ENCODE measurements at regions not wholly inside any gene's neighbourhood (a gene's known extent, or its start where the extent isn't known, plus 50 kb on each side); places are given as distances from the start of the nearest gene placed in this dataset.

DNA sequence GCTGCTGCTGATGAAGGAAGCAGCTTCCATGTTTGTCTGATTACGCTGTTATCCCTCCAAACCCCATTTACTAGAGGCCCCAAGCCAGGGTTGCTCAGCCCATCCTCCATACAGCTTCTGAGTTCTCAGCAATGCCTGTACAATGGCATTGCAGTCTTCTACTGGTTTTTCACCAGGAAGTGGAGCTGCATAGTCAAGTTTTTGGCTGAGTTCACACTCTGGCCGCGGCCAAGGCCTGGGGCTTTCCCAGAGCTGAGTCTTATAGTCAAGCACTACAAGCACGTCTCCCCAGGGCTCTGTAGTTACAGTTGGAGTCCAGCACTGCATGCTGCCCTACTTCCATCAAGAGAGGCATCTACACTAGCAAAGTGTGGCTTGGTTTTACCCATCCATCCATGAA is 182.5 kb downstream of the POU4F1 start:
- H3K4me2 ChIP-seq (ENCODE audit: low read depth, low read length, poor library complexity, severe bottlenecking) = no peak overlapping the region
- H3K36me3 ChIP-seq (ENCODE audit: low read length) = no peaks in the 10 kb centered on the region
- H4K20me1 ChIP-seq (ENCODE audit: low read depth, low read length) = no peaks in the 10 kb centered on the region
- no peak overlapping the region for H3K27ac ChIP-seq (ENCODE audit: low read depth, low read length)
- H3K4me3 ChIP-seq (ENCODE audit: insufficient read depth, low read length, poor library complexity, severe bottlenecking) = no peak overlapping the region
- H3F3A ChIP-seq (ENCODE audit: insufficient read depth) = no peaks in the 10 kb centered on the region
- no peak overlapping the region for H3K9ac ChIP-seq (ENCODE audit: low read length)
- no peaks in the 10 kb centered on the region for H3K9me3 ChIP-seq (ENCODE audit: insufficient read depth, low read length)
- H3K27me3 ChIP-seq (ENCODE audit: low read length) = no peaks in the 10 kb centered on the region
- no peaks in the 10 kb centered on the region for H3K9me2 ChIP-seq (replicated peaks; ENCODE audit: insufficient read depth, low read length)
- no peaks in the 10 kb centered on the region for H3K79me2 ChIP-seq (ENCODE audit: insufficient read depth, low read length)
- TF ChIP-seq, protein P1, sequence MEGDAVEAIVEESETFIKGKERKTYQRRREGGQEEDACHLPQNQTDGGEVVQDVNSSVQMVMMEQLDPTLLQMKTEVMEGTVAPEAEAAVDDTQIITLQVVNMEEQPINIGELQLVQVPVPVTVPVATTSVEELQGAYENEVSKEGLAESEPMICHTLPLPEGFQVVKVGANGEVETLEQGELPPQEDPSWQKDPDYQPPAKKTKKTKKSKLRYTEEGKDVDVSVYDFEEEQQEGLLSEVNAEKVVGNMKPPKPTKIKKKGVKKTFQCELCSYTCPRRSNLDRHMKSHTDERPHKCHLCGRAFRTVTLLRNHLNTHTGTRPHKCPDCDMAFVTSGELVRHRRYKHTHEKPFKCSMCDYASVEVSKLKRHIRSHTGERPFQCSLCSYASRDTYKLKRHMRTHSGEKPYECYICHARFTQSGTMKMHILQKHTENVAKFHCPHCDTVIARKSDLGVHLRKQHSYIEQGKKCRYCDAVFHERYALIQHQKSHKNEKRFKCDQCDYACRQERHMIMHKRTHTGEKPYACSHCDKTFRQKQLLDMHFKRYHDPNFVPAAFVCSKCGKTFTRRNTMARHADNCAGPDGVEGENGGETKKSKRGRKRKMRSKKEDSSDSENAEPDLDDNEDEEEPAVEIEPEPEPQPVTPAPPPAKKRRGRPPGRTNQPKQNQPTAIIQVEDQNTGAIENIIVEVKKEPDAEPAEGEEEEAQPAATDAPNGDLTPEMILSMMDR (IDR thresholded peaks at IDR 0.05; ENCODE audit: insufficient read depth, low read length, poor library complexity, severe bottlenecking) = no peak
- no peak for TF ChIP-seq EZH2phosphoT487 (conservative IDR thresholded peaks at IDR 0.05; ENCODE audit: low read length)
- no peak overlapping the region for H2AFZ ChIP-seq (ENCODE audit: low read depth, low read length, severe bottlenecking)

DNA sequence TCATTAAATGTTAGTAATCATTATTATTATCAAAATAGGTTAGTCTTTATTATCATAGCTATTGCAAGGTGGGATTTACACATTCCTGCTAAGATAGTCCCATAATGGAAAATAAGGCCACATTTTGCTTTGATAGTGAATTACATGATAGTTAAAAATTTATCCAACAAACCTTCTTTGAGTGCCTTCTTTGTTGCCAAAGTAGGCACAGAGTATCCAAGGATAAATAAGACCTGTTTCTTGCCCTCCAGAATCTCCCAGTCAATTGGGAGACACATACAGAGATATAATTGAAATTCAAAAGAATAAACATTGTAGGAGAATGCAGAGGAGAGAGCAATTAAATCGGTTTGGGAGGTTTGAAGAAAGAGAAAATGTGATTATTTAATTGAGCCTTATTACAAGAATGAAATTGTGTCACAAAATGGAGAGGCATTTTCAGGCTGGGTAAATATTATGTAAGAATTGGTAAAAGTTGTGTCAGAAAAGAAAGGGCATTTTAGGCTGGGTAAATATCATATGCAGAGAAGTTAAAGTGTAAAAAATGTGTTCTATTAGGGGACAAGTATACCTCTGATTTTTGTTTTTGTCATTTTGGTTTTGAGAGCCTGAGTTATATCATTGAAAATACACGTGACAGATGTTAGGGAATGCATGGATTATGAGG is 189.3 kb downstream of the POU4F1 start:
- H3K9ac ChIP-seq (ENCODE audit: low read length) = no peak overlapping the region
- H3K9me3 ChIP-seq (ENCODE audit: insufficient read depth, low read length) = no peaks in the 10 kb centered on the region
- no peaks in the 10 kb centered on the region for H4K20me1 ChIP-seq (ENCODE audit: low read depth, low read length)
- no peaks in the 10 kb centered on the region for H3K9me2 ChIP-seq (replicated peaks; ENCODE audit: insufficient read depth, low read length)
- H3K27me3 ChIP-seq (ENCODE audit: low read length) = no peaks in the 10 kb centered on the region
- H3F3A ChIP-seq (ENCODE audit: insufficient read depth) = no peaks in the 10 kb centered on the region
- TF ChIP-seq, protein P1 (IDR thresholded peaks at IDR 0.05; ENCODE audit: insufficient read depth, low read length, poor library complexity, severe bottlenecking) = no peak
- TF ChIP-seq EZH2phosphoT487 (conservative IDR thresholded peaks at IDR 0.05; ENCODE audit: low read length) = no peak
- no peaks in the 10 kb centered on the region for H3K36me3 ChIP-seq (ENCODE audit: low read length)
- H3K4me3 ChIP-seq (ENCODE audit: insufficient read depth, low read length, poor library complexity, severe bottlenecking) = no peak overlapping the region
- no peak overlapping the region for H3K4me2 ChIP-seq (ENCODE audit: low read depth, low read length, poor library complexity, severe bottlenecking)
- H3K27ac ChIP-seq (ENCODE audit: low read depth, low read length) = no peak overlapping the region
- H2AFZ ChIP-seq (ENCODE audit: low read depth, low read length, severe bottlenecking) = no peak overlapping the region
- H3K79me2 ChIP-seq (ENCODE audit: insufficient read depth, low read length) = no peaks in the 10 kb centered on the region

DNA sequence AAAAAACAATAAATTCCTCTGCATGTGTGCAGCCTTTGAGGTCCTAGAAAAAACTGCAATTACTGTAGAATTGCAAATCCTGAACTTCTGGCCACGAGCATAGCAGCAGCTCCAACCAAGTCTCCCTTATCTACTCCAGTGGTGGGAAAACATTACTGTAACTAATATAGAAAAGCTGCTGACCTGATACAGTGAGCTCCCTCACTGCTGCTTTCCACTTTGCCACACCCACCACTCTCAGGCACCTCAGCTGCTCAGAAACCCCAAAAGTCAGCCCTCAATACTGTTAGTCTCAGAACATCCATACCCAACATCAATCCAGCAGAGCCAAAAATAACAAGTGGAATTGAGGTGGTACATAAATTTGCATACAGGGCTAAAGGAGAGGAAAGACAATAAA is 192.5 kb downstream of the POU4F1 start:
- Histone ChIP-seq H3K4me2 (ENCODE audit: low read depth, low read length, poor library complexity, severe bottlenecking) (no peak overlapping the region), H2AFZ (ENCODE audit: low read depth, low read length, severe bottlenecking) (no peak overlapping the region), H4K20me1 (ENCODE audit: low read depth, low read length) (no peaks in the 10 kb centered on the region), H3F3A (ENCODE audit: insufficient read depth) (no peaks in the 10 kb centered on the region), H3K9ac (ENCODE audit: low read length) (no peak overlapping the region), H3K79me2 (ENCODE audit: insufficient read depth, low read length) (no peaks in the 10 kb centered on the region), H3K27ac (ENCODE audit: low read depth, low read length) (no peak overlapping the region), H3K36me3 (ENCODE audit: low read length) (no peaks in the 10 kb centered on the region), H3K27me3 (ENCODE audit: low read length) (no peaks in the 10 kb centered on the region), H3K9me3 (ENCODE audit: insufficient read depth, low read length) (no peaks in the 10 kb centered on the region), H3K4me3 (ENCODE audit: insufficient read depth, low read length, poor library complexity, severe bottlenecking) (no peak overlapping the region), H3K9me2 (replicated peaks; ENCODE audit: insufficient read depth, low read length) (no peaks in the 10 kb centered on the region)
- TF ChIP-seq, protein P1 (IDR thresholded peaks at IDR 0.05; ENCODE audit: insufficient read depth, low read length, poor library complexity, severe bottlenecking) = no peak
- TF ChIP-seq EZH2phosphoT487 (conservative IDR thresholded peaks at IDR 0.05; ENCODE audit: low read length) = no peak
